Central memory CD4-positive, alpha-beta T cell (primary cell): ENCODE measurements at regions not wholly inside any gene's neighbourhood (a gene's known extent, or its start where the extent isn't known, plus 50 kb on each side); places are given as distances from the start of the nearest gene placed in this dataset.
"Not testable (repeated sequence)": the region's sequence is repeated elsewhere in the genome, so short reads cannot be mapped to it uniquely, and the experiment has no call there.

Experiments used
- DNase-seq: peaks from one replicate; pipeline ENCODE4 v3.0.0; 2022

DNA sequence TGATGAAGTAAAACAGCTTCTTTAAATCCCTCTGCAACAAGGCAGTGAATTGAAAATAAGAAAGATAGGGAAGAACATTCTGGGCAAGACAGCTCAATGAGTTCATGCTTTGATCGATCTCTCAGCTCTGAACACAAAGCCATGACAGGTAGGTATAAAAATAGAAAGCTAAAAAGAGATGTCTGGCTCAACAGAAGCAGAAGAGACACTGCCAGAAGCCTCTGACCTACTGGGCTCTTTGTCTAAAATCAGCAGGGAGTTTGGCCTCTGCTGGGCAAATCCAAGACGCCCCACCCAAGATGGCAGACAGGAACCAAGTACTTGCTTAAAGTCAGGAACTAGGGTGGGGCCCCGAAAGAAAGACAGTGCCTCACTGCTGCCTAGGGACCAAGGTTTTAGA, 2684.1 kb upstream of the TPTE start:
- not testable (repeated sequence) for DNase-seq

DNA sequence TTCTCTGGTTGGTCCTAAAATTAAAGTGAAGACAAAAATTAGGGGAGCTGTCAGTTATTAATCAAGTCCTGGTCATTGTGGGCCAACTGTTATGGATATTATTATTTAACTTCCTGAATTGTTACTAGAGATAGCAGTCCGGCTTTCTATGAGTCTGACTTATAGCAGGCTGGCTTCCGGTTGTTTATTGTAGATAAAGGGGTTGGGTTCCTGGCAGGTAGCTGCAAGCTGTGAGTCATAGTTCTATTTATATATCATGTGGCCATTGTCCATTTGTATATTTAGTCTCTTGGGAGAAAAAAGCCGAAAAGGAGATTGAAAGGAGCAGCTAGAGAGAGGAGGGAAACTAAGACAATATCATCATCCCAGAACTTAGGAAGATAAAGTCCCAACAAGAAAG, 2668.0 kb upstream of the TPTE start:
- not testable (repeated sequence) for DNase-seq

DNA sequence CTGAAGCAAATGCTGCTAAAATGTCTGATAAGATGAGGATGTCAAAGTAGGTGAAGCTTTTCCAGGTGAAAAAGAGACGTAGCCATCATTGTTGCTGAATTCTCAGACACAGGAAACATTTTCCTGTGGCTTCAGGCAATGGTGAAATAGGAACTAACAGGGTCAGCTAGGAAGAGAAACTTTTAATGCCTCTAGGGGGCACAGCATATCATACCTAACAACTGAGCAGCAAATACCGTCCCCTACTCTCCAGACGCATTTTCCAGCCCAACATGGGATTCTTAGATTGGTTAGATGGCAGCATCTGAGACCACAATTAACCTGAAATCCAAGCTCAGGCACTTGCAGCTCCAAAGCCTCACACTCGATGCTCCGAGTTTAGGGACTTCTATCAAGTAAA, 2667.5 kb upstream of the TPTE start:
- not testable (repeated sequence) for DNase-seq
